K562 (cell line): ENCODE measurements at regions not wholly inside any gene's neighbourhood (a gene's known extent, or its start where the extent isn't known, plus 50 kb on each side); places are given as distances from the start of the nearest gene placed in this dataset.

Experiments used
- ATAC-seq: fragments of 200-7000 bp; cut with Tn5 transposase; 3 replicates; pipeline ENCODE4 v1.9.1; 2020; ENCODE audit warnings: moderate library complexity
- BruUV-seq: library from RNA; stranded (reverse); fragments of 400-500 nt; replicated peaks from 2 replicates; lab custom pipeline; 2021; lab: Mats Ljungman, UMichigan
- CTCF ChIA-PET: fragments of 300-600 bp; formaldehyde crosslinking; extraction: SDS; loops from one replicate; lab custom pipeline; 2021; ENCODE audit warnings: low intra/inter-chr PET ratio; lab: Yijun Ruan, JAX
- POLR2A ChIA-PET: fragments of 300-600, 350-650 bp; sonication (Branson Sonifier 250); formaldehyde crosslinking; extraction: SDS; loops from one replicate; lab custom pipeline; 2021; ENCODE audit warnings: antibody characterized with exemption, inconsistent platforms; lab: Yijun Ruan, JAX
- DNase-seq, 4 experiments: peaks; one replicate each; pipeline versions ENCODE4 v3.0.0 to v3.0.0-alpha.2; 2011 to 2018; ENCODE audit warnings: low spot score in 3 of 4, mixed read lengths in 3 of 4; ENCODE audit errors: extremely low read depth in 1 of 4
- FAIRE-seq: peaks from 2 replicates; lab custom pipeline; 2011; peaks lifted over from hg19 to GRCh38; lab: Jason Lieb, UNC
- H2AFZ ChIP-seq: 2 replicates; pipeline ENCODE4 v1.6.0; 2011; ENCODE audit warnings: low read depth, low read length, control low read depth, inconsistent platforms
- H3K27ac ChIP-seq: fragments of 200-600 bp; 3 replicates; pipeline ENCODE4 v1.8.0; 2011; ENCODE audit warnings: low read depth, mild to moderate bottlenecking, control low read depth, inconsistent platforms, low read length, moderate library complexity, mixed read lengths; ENCODE audit errors: extremely low read depth
- H3K27me3 ChIP-seq, 2 experiments: fragments of 300-600 bp in 1 of 2; 2 replicates in 1 of 2; 3 replicates in 1 of 2; pipeline versions ENCODE4 v1.6.0 to v1.8.0; 2011; ENCODE audit warnings: inconsistent platforms in 2 of 2, low read length in 2 of 2, mild to moderate bottlenecking in 1 of 2, mixed read lengths in 1 of 2, moderate library complexity in 1 of 2; ENCODE audit not compliant: control insufficient read depth in 2 of 2, insufficient read depth in 2 of 2
- H3K36me3 ChIP-seq: fragments of 300-600 bp; 3 replicates; pipeline ENCODE4 v1.8.0; 2011; ENCODE audit warnings: mild to moderate bottlenecking, low read length, inconsistent platforms; ENCODE audit not compliant: control insufficient read depth, insufficient read depth
- H3K4me1 ChIP-seq, 2 experiments: fragments of 200-600 bp in 1 of 2; replicated peaks in 1 of 2; 2 replicates in 1 of 2; 3 replicates in 1 of 2; pipeline versions ENCODE4 v1.5.1 to v1.8.0; 2011; ENCODE audit warnings: inconsistent platforms in 2 of 2, low read length in 2 of 2, mild to moderate bottlenecking in 1 of 2, mixed read lengths in 1 of 2, moderate library complexity in 1 of 2; ENCODE audit not compliant: control insufficient read depth in 2 of 2, insufficient read depth in 2 of 2
- H3K4me2 ChIP-seq: 2 replicates; pipeline ENCODE4 v1.6.1; 2011; ENCODE audit warnings: low read length, control low read depth, inconsistent platforms, mixed read lengths; ENCODE audit not compliant: insufficient read depth
- H3K4me3 ChIP-seq: fragments of 200-600 bp; sonication (generic), shearing (Covaris generic); 2 replicates; pipeline ENCODE4 v1.5.1; 2016; ENCODE audit warnings: control low read depth, inconsistent platforms
- H3K79me2 ChIP-seq: fragments of 200-600 bp; 3 replicates; pipeline ENCODE4 v1.8.0; 2011; ENCODE audit warnings: low read length, inconsistent platforms; ENCODE audit not compliant: control insufficient read depth, insufficient read depth
- H3K9ac ChIP-seq, 2 experiments: 2 replicates each; pipeline versions ENCODE4 v1.6.0 to v1.6.1; 2011; ENCODE audit warnings: low read depth in 2 of 2, low read length in 2 of 2, control low read depth in 1 of 2, inconsistent platforms in 1 of 2, mild to moderate bottlenecking in 1 of 2, mixed read lengths in 1 of 2; ENCODE audit not compliant: insufficient read depth in 1 of 2
- H3K9me1 ChIP-seq: one replicate; pipeline ENCODE4 v1.6.0; 2011; ENCODE audit warnings: inconsistent platforms, mild to moderate bottlenecking, low read length, moderate library complexity; ENCODE audit not compliant: control insufficient read depth, insufficient read depth
- H3K9me3 ChIP-seq: replicated peaks from 2 replicates; pipeline ENCODE4 v1.5.1; 2011; ENCODE audit warnings: low read depth, low read length, inconsistent platforms; ENCODE audit not compliant: control insufficient read depth, insufficient read depth
- H4K20me1 ChIP-seq: replicated peaks from 2 replicates; pipeline ENCODE4 v1.6.1; 2011; ENCODE audit warnings: low read length, inconsistent platforms, mixed read lengths; ENCODE audit not compliant: control insufficient read depth, insufficient read depth
- CHD1 ChIP-seq: fragments of 200-600 bp; sonication (generic); IDR thresholded peaks from one replicate; pipeline ENCODE4 v1.6.1; 2012; ENCODE audit warnings: mild to moderate bottlenecking, moderate library complexity, low read length, inconsistent platforms
- E2F8 ChIP-seq: fragments of 450-650 bp; IDR thresholded peaks from 2 replicates; pipeline ENCODE4 v1.7.1; 2018; ENCODE audit warnings: mild to moderate bottlenecking, low read depth; ENCODE audit not compliant: partially characterized antibody
- MTA3 ChIP-seq: fragments of 450-650 bp; formaldehyde crosslinking; IDR thresholded peaks from 2 replicates; pipeline ENCODE4 v1.6.1; 2017; ENCODE audit warnings: mild to moderate bottlenecking, borderline replicate concordance
- ZC3H4 ChIP-seq: sonication (generic); formaldehyde crosslinking; IDR thresholded peaks from 2 replicates; pipeline ENCODE4 v1.9.0; 2021; ENCODE audit warnings: missing genetic modification reagents, borderline replicate concordance
- ZFP36 ChIP-seq: fragments of 150-350 bp; IDR thresholded peaks from 2 replicates; pipeline ENCODE4 v1.6.1; 2018; ENCODE audit warnings: low read length, low read depth; ENCODE audit not compliant: partially characterized antibody
- ZFPM2 ChIP-seq: fragments of 250-450 bp; sonication (Bioruptor Pico); IDR thresholded peaks from 2 replicates; pipeline ENCODE4 v1.5.1; 2022; ENCODE audit warnings: mild to moderate bottlenecking
- WGBS: fragments of 100-300 bp; shearing (Covaris generic); methylation state at CpG from one replicate; pipeline ENCODE4 v1.1.6; 2016; ENCODE audit warnings: low coverage, mixed read lengths; ENCODE audit not compliant: insufficient coverage; ENCODE audit errors: missing lambda C conversion rate; 5-methylcytosine and 5-hydroxymethylcytosine counted together
- in situ Hi-C: fragments of 300-500 bp; cut with MboI; formaldehyde crosslinking; loops from 4 replicates; pipeline ENCODE4 v1.15.0; 2018; ENCODE audit warnings: inconsistent platforms, mixed read lengths
- intact Hi-C: fragments of 100-400 bp; cut with micrococcal nuclease; formaldehyde crosslinking; loops from 2 replicates; pipeline ENCODE4 v1.14.2; 2022

GRCh38 chrX:7500386-7500785 is 342.6 kb upstream of the VCX start:
- H3K27ac ChIP-seq: no peak overlapping the region
- H3K27me3 ChIP-seq: no peaks in the 10 kb centered on the region
- no peaks in the 10 kb centered on the region for H3K9me3 ChIP-seq
- H3K9ac ChIP-seq: no peak overlapping the region
- no peaks in the 10 kb centered on the region for H3K4me1 ChIP-seq
- ChIA-PET POLR2A (no interaction called here), CTCF (no interaction called here)
- ATAC-seq: no peak
- H3K79me2 ChIP-seq: no peaks in the 10 kb centered on the region
- FAIRE-seq: no peak
- no peaks in the 10 kb centered on the region for H3K36me3 ChIP-seq
- 0% methylated on average over 3 of the region's 3 CpGs for WGBS
- H3K4me3 ChIP-seq: no peak overlapping the region
- no peaks in the 10 kb centered on the region for H4K20me1 ChIP-seq
- DNase-seq: no peak
- TF ChIP-seq E2F8: no peak
- TF ChIP-seq ZFP36: no peak
- no peak for TF ChIP-seq ZC3H4 (CRISPR knock-in tag)
- no peak for TF ChIP-seq CHD1
- TF ChIP-seq MTA3: no peak
- TF ChIP-seq ZFPM2 (CRISPR knock-in tag): no peak
- intact Hi-C loops (no loop called here), in situ Hi-C loops (no loop called here)
- no peak overlapping the region for H2AFZ ChIP-seq
- no TSS peak for BruUV-seq
- H3K4me2 ChIP-seq: no peak overlapping the region
- H3K9me1 ChIP-seq: no peaks in the 10 kb centered on the region
